C4-2B (cell line): ENCODE measurements at regions not wholly inside any gene's neighbourhood (a gene's known extent, or its start where the extent isn't known, plus 50 kb on each side); places are given as distances from the start of the nearest gene placed in this dataset.

Experiments used
- CTCF ChIP-seq: fragments of 450-650 bp; conservative IDR thresholded peaks from 2 replicates; pipeline ENCODE4 v1.5.1; 2017; ENCODE audit warnings: mild to moderate bottlenecking
- ZFX ChIP-seq: fragments of 450-650 bp; IDR thresholded peaks from 2 replicates; pipeline ENCODE4 v1.6.1; 2017

GRCh38 chr2:39849982-39850526, 71.0 kb upstream of the THUMPD2 start:
- TF ChIP-seq CTCF (no peak), ZFX (no peak)
